Activated naive CD8-positive, alpha-beta T cell treated with anti-CD3 and anti-CD28 coated beads, Interleukin-2, amount 10 ng/mL, durations not matched to agents 7 days and 5 days (primary cell): ENCODE measurements at regions not wholly inside any gene's neighbourhood (a gene's known extent, or its start where the extent isn't known, plus 50 kb on each side); places are given as distances from the start of the nearest gene placed in this dataset.
"Not testable (repeated sequence)": the region's sequence is repeated elsewhere in the genome, so short reads cannot be mapped to it uniquely, and the experiment has no call there.

Experiments
- ATAC-seq: fragments of 150-1000 bp; cut with Tn5 transposase; one replicate; pipeline ENCODE4 v1.10.0; 2021; ENCODE audit warnings: low read depth, moderate library complexity
- POLR2A ChIA-PET: fragments of 350-600 bp; sonication (Branson Sonifier 250); formaldehyde crosslinking; loops from one replicate; lab custom pipeline; 2021; ENCODE audit warnings: antibody characterized with exemption; lab: Charles Lee
- DNase-seq: peaks from one replicate; pipeline ENCODE4 v3.0.0; 2021
- H3K27ac Mint-ChIP-seq: one replicate; pipeline ENCODE4 v1.8.0; 2022; ENCODE audit warnings: mild to moderate bottlenecking, mixed read lengths
- H3K27me3 Mint-ChIP-seq: one replicate; pipeline ENCODE4 v1.8.0; 2022; ENCODE audit warnings: mild to moderate bottlenecking, moderate library complexity, mixed read lengths
- H3K36me3 Mint-ChIP-seq: one replicate; pipeline ENCODE4 v1.8.0; 2021; ENCODE audit warnings: mild to moderate bottlenecking, mixed read lengths
- H3K4me1 Mint-ChIP-seq: one replicate; pipeline ENCODE4 v1.8.0; 2021; ENCODE audit warnings: mixed read lengths
- H3K4me3 Mint-ChIP-seq: one replicate; pipeline ENCODE4 v1.8.0; 2022; ENCODE audit warnings: mild to moderate bottlenecking, moderate library complexity, mixed read lengths
- H3K9me3 Mint-ChIP-seq: one replicate; pipeline ENCODE4 v1.8.0; 2021; ENCODE audit warnings: mixed read lengths

- ATAC-seq: no peak
- H3K27me3 Mint-ChIP-seq: peaks cover 4% of the 10 kb centered on the region
- POLR2A ChIA-PET: no interaction called here
These were observed 70.2 kb upstream of the EEF1E1 start for GRCh38 chr6:8172530-8172929.

GRCh38 chr6:8170754-8171153, 68.4 kb upstream of the EEF1E1 start:
- Mint-ChIP-seq H3K4me1 (no peaks in the 10 kb centered on the region), H3K36me3 (no peaks in the 10 kb centered on the region), H3K4me3 (no peak overlapping the region), H3K9me3 (no peaks in the 10 kb centered on the region), H3K27me3 (no peaks in the 10 kb centered on the region), H3K27ac (no peak overlapping the region)
- DNase-seq: no peak
- no peak for ATAC-seq
- POLR2A ChIA-PET: no interaction called here

More at GRCh38 chr6:8172530-8172929, 70.2 kb upstream of the EEF1E1 start:
- Mint-ChIP-seq H3K4me3 (no peak overlapping the region), H3K27ac (no peak overlapping the region), H3K36me3 (no peaks in the 10 kb centered on the region), H3K4me1 (no peaks in the 10 kb centered on the region), H3K9me3 (no peaks in the 10 kb centered on the region)
- no peak for DNase-seq

- no peak for DNase-seq
- no peaks in the 10 kb centered on the region for H3K27me3 Mint-ChIP-seq
- no peak overlapping the region for H3K4me3 Mint-ChIP-seq
- no peaks in the 10 kb centered on the region for H3K4me1 Mint-ChIP-seq
- ATAC-seq: no peak
- H3K27ac Mint-ChIP-seq: no peak overlapping the region
- H3K36me3 Mint-ChIP-seq: no peaks in the 10 kb centered on the region
- POLR2A ChIA-PET: no interaction called here
- H3K9me3 Mint-ChIP-seq: no peaks in the 10 kb centered on the region
These were observed 67.9 kb upstream of the EEF1E1 start for GRCh38 chr6:8170245-8170644.

- Mint-ChIP-seq H3K27me3 (no peaks in the 10 kb centered on the region), H3K9me3 (peaks cover 3% of the 10 kb centered on the region), H3K4me3 (no peak overlapping the region), H3K4me1 (no peaks in the 10 kb centered on the region), H3K36me3 (no peaks in the 10 kb centered on the region), H3K27ac (no peak overlapping the region)
- POLR2A ChIA-PET: no interaction called here
- DNase-seq: no peak
- no peak for ATAC-seq
These were observed 63.8 kb upstream of the EEF1E1 start for GRCh38 chr6:8166156-8166555.

GRCh38 chr6:8165008-8165407, 62.7 kb upstream of the EEF1E1 start:
- POLR2A ChIA-PET, H3K27ac Mint-ChIP-seq, H3K9me3 Mint-ChIP-seq, H3K4me3 Mint-ChIP-seq, H3K36me3 Mint-ChIP-seq, H3K4me1 Mint-ChIP-seq, DNase-seq, ATAC-seq, H3K27me3 Mint-ChIP-seq: not testable (repeated sequence)

- DNase-seq, H3K4me3 Mint-ChIP-seq: not testable (repeated sequence)
These were observed 61.9 kb upstream of the EEF1E1 start for GRCh38 chr6:8164281-8164680.

GRCh38 chr6:8159966-8160365, 57.6 kb upstream of the EEF1E1 start:
- H3K36me3 Mint-ChIP-seq: no peaks in the 10 kb centered on the region
- POLR2A ChIA-PET: no interaction called here
- ATAC-seq: no peak
- peaks cover 9% of the 10 kb centered on the region for H3K27me3 Mint-ChIP-seq
- no peak for DNase-seq
- H3K4me1 Mint-ChIP-seq: no peaks in the 10 kb centered on the region
- peaks cover 3% of the 10 kb centered on the region for H3K9me3 Mint-ChIP-seq
- H3K27ac Mint-ChIP-seq: no peak overlapping the region
- no peak overlapping the region for H3K4me3 Mint-ChIP-seq

More at GRCh38 chr6:8164281-8164680, 61.9 kb upstream of the EEF1E1 start:
- H3K4me1 Mint-ChIP-seq, POLR2A ChIA-PET, ATAC-seq, H3K27me3 Mint-ChIP-seq, H3K27ac Mint-ChIP-seq, H3K36me3 Mint-ChIP-seq, H3K9me3 Mint-ChIP-seq: not testable (repeated sequence)

GRCh38 chr6:8157839-8158238, 55.5 kb upstream of the EEF1E1 start:
- POLR2A ChIA-PET: no interaction called here
- peaks cover 9% of the 10 kb centered on the region for H3K27me3 Mint-ChIP-seq
- H3K4me1 Mint-ChIP-seq: no peaks in the 10 kb centered on the region

GRCh38 chr6:8155259-8156012, 53.1 kb upstream of the EEF1E1 start:
- H3K9me3 Mint-ChIP-seq: no peaks in the 10 kb centered on the region
- H3K4me3 Mint-ChIP-seq: no peak overlapping the region
- no peaks in the 10 kb centered on the region for H3K4me1 Mint-ChIP-seq
- POLR2A ChIA-PET: no interaction called here
- peaks cover 9% of the 10 kb centered on the region for H3K27me3 Mint-ChIP-seq
- no peaks in the 10 kb centered on the region for H3K36me3 Mint-ChIP-seq
- DNase-seq: no peak
- no peak for ATAC-seq
- no peak overlapping the region for H3K27ac Mint-ChIP-seq

More at GRCh38 chr6:8157839-8158238, 55.5 kb upstream of the EEF1E1 start:
- DNase-seq (no peak), ATAC-seq (no peak)
- no peaks in the 10 kb centered on the region for H3K36me3 Mint-ChIP-seq
- no peak overlapping the region for H3K27ac Mint-ChIP-seq
- peaks cover 3% of the 10 kb centered on the region for H3K9me3 Mint-ChIP-seq
- no peak overlapping the region for H3K4me3 Mint-ChIP-seq
